ENCODE measurements at regions not wholly inside any gene's neighbourhood (a gene's known extent, or its start where the extent isn't known, plus 50 kb on each side); places are given as distances from the start of the nearest gene placed in this dataset.

DNA sequence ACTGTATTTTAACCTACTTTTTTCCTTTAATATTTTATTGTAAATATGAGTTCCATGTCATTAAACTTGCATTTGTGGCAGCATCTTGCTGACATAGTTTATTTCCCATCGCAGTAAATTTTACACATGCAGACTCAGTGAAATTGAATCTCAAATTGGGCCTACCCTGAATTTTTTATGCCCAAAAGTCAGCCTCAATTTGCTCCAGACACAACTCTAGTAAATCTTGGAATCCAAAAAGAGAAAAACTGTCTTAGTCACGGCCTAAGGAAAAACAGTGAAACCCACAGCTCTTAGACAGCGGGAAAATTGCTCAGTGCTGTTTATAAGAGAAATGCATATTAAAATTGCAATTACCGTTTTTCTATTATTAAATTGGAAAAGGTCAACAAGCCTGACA is 85.3 kb upstream of the PCSK2 start:
- TF ChIP-seq, protein P1, sequence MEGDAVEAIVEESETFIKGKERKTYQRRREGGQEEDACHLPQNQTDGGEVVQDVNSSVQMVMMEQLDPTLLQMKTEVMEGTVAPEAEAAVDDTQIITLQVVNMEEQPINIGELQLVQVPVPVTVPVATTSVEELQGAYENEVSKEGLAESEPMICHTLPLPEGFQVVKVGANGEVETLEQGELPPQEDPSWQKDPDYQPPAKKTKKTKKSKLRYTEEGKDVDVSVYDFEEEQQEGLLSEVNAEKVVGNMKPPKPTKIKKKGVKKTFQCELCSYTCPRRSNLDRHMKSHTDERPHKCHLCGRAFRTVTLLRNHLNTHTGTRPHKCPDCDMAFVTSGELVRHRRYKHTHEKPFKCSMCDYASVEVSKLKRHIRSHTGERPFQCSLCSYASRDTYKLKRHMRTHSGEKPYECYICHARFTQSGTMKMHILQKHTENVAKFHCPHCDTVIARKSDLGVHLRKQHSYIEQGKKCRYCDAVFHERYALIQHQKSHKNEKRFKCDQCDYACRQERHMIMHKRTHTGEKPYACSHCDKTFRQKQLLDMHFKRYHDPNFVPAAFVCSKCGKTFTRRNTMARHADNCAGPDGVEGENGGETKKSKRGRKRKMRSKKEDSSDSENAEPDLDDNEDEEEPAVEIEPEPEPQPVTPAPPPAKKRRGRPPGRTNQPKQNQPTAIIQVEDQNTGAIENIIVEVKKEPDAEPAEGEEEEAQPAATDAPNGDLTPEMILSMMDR (IDR thresholded peaks at IDR 0.05), result no peak
- TF ChIP-seq EZH2 (IDR thresholded peaks at IDR 0.05) (no peak), EZH2phosphoT487 (IDR thresholded peaks at IDR 0.05) (no peak)
